Amygdala (tissue), 56 donors: ENCODE measurements at regions not wholly inside any gene's neighbourhood (a gene's known extent, or its start where the extent isn't known, plus 50 kb on each side); places are given as distances from the start of the nearest gene placed in this dataset.

Experiments used
- DNase-seq, 56 donors: peaks; one replicate each; lab custom pipeline; 2025; lab: John Stamatoyannopoulos, UW

DNA sequence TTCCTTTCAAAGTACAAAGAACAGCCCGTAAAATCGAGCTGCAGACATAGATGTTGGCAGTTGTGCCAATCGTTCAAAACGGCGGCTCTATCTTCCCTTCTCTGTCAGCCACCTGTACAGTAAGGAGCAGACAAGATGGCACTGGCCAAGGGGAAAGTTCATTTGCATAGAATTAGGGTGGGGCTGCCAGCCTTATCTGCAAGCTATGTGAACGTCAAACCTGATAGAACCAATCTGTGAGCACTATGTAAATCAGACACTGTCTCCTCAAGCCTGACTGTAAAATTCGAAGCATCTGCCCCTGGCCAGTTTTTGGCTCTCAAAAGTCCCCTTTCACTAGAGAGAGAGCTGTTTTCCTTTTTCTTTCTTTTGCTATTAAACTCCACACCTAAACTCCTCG, 374.5 kb downstream of the EPM2A start:
- DNase-seq: no peak

DNA sequence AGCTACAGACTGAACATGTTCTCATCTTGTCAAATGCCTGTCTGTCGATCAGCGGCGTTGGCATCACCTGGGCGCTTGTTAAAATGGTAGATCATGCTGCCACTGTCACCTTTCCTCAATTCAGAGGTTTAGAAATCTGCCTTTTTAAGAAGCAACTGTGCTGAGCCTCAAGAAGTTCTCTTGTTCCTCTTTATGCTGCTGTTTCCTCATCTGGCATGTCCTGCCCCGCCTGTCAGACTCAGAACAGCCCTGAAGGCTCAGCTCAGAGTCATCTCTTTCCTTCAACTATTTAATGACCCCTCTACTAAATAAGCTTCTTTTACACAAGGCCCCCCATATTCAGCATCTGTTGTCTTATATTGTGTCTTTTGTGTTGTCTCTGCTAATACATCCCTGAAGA, 368.2 kb downstream of the EPM2A start:
- DNase-seq: no peak

DNA sequence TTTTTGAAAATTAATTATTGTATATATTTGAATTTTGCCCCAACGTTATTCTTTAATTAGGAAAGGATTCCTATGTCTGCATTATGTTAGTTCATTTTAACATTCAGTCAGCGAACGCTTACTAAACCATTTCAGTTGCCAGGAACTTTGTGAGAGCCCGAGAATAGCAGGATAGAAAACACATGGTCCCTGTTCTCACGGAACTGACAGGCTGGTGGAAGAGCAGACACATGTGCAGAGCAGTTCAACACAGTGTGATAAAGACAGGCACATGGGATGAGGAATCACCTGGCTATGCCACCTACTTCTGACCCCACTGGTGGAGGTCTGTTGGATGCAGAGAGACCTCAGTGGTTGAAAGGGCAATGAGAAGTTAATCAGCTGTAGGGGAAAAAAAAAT, 367.2 kb downstream of the EPM2A start:
- no peak for DNase-seq

DNA sequence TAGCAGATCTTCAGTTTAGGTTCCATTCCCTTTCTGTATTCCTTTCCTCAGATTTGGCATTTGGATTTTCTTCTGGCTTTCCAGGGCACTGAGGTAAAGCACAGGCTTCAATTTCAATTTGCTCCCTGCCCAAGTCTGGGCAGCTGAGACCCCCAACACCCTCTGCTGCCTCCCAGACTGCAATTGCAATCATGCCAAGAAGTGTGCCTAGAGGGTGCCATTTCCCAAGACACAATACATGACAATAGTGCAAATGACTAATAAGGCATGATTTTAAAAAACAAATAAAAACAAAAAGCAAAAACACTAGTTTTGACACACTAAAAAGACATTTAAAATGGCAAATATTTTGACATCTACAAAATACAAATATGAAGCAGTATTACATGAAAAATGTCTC, 364.8 kb downstream of the EPM2A start:
- DNase-seq: no peak

DNA sequence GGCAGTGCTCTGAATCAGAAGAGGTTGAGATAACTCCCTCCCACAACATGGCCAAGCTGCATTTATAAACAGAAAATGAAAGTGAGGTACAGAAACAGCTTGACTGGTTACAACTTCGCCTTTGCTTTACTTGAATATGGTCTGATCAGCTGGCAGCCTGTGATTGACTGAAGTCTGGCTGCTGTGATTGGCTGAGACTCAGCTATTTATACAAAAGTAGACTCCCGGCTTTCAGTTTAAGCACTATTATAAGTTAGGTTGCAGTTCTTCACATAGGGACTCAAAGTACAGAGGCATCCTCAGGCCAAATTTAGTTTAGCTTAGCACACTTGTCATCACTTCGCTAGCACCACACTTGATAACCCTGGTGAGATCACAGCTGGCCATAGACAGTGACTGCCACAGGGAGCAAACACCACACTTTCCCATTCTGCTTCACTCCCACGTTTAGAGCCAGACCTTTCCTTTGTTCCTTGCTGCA, 362.6 kb downstream of the EPM2A start:
- peak in 2 of 56 donors; percentile 3 to 19 for DNase-seq

DNA sequence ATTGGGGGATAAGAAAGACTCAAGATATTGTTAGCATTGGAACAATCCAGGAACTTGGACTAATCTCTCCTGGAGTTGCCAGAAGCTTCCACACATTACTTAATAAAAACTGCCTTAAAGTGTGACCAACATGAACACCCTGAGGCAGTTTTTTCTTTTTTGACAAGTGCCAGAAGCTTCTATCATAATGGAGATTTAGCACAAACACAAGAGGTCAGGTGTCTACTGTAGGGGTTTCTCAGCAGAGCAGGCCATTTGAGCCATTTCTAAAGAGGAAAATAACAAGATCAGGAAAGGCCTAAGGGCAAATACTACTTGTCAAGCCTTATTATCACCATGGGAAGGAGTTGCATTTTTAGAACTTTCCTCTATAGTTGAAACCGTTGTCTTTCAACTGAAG, 361.5 kb downstream of the EPM2A start:
- no peak for DNase-seq

DNA sequence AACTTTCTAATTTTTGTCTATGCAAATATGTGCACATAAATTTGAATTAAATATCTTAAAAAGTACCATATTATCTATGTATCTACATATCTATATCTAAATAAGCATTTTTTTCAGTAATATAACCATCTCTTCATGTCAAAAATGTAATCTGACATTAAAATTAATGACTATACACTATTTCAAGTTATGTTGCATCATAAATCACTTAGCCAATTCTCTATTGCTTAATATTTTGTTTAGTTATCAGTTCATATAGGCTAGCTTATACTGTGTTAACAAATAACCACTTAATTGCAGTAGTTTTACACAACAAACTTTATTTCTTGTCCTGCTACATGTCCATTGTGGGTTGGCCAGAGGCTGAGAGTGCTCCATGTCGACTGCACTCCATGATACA, 360.8 kb downstream of the EPM2A start:
- no peak for DNase-seq

DNA sequence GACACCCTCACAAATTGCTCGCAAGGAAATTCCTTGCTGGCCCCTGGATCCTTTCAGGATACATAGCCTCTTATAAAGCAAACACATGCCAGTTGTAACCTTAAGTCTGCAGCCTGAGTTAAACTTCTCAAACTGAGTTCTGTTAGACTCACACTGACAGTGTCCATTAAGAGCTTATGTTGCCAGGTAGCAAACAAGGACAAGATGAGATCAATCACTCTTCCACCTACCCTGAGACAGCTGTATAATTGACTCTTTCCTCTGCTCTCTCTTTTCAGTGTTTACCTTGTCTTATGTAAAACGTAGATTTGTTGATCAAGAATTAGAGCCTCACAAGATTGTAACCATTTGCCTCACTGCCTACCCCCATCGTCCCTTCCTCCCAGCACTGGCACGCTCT, 359.8 kb downstream of the EPM2A start:
- DNase-seq: no peak

DNA sequence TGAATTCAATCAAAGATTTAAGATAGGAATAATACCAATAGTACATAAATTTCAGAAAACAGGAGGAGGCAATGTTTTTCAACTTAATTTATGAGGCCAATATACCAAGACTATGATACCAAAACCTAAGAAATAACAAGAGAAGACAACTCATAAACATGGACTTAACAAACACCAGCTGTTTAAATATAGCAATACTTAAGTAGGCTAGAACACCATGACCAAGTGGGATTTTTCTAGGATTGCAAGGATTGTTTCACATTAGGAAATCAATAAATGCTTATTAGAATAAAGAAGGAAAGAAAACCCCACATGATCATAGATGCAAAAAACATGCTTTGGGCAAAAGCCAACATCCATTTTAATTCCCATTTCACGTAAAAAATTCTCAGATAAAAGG, 355.1 kb downstream of the EPM2A start:
- DNase-seq: no peak

DNA sequence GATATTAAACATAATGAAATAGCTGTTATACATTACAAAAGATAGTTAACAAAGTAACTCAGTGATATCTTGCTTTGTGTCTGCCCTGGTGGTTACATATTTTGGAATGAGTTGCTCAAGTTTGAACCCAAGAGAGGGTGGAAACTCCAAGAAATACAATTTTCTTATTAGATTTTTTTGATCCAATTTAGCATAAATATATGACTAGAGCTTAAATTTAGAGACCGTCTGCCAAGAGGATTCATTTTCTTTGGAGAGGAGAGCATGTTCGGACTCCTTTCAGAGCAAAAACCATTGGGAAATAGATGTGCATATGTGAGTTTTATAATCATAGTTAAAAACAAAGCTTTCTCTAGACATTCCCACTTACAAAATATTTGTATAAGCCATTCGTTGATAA, 353.4 kb downstream of the EPM2A start:
- DNase-seq: no peak

DNA sequence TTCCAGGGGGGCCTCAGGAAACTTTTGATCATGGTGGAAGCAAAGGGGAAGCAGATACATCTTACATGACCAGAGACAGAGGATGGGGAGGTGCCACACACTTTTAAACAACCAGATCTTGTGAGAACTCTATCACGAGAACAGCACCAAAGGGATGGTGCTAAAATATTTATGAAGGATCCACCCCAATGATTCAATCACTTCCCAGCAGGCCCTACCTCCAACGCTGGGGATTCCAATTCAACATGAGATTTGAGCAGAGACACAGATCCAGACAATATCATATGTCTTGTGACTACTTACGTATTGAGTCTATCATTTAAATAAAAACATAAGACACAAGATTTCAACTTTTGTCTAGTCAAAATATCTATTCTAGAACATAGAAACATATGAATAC, 351.9 kb downstream of the EPM2A start:
- DNase-seq: no peak

DNA sequence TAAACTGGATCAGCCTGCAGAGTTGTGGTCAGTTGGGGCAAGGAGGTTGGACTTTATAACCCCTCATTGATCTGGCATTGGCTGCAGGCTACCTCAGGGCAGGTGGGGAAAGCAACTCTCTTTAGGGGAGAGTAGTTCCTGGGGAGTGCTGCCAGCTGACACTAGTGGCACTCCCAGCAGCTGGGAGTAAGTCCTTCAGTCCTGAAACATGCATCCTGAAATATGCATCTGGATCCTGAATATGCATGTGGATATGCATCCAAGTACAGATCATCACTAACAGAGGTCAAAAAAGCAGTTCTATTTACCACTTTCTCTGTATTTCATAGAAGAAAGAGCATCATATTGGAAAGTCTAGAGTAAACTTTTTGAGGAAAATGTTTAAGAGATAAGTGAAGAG, 350.8 kb downstream of the EPM2A start:
- DNase-seq: no peak

DNA sequence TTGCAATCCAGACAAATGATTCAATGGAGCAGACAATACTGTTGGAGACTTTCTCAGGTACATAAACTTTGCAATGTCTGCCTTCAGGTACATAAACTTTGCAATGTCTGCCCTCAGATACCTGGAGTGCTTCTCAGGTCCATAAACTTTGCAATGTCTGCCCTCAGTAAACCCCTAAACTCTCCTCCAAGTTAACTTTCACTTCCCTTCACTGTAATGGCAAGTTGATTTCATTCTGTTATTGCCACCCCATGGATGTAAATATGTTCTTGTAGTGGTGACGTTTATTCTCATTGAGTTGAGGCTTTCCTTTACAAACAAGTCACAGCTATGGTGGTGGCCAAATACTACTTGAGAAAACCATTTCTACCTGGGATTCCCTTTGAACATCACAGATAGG, 338.8 kb downstream of the EPM2A start:
- no peak for DNase-seq

DNA sequence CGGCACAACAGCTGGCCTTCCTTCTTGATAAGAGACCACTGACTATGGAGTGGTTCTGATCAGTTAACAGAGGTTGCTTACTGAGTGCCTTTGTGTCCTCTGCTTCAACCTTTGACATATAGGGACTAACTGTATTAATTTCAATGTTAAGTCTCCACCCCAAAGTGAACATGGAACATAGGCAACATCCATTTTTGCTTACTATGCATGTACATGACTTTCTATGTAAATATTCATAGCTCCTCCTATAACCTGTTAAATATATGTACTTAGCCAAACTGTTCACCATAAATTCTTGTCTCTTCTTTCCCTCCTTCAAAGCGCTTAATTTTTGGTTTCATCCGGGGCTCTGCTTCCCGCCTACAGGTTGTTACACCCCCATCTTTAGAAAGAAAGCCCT, 334.8 kb downstream of the EPM2A start:
- no peak for DNase-seq

DNA sequence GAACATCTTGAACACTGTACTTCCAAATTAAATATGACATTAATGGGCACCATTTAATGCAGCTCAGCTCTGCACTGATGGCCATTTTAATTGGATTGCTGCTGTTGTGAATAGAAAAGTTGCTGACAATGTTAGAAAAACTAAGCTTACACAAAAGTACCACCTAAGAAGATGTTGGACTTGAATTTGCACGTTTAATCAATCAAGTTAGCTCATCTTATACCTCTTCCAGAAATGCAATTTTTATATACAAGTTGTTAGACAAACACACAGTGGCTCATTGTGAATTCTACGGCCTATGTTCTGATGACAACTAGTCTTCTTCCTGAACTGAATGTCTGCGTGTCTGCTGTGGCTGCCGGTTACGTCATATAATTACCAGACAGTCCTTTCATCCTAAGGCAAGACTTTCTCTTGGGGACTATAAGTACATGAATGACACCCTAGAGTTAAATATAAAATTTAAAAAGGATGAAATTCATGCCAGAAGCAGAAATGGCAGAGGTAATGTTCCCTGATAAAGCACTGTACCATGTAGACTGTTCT, 330.2 kb downstream of the EPM2A start:
- no peak for DNase-seq

DNA sequence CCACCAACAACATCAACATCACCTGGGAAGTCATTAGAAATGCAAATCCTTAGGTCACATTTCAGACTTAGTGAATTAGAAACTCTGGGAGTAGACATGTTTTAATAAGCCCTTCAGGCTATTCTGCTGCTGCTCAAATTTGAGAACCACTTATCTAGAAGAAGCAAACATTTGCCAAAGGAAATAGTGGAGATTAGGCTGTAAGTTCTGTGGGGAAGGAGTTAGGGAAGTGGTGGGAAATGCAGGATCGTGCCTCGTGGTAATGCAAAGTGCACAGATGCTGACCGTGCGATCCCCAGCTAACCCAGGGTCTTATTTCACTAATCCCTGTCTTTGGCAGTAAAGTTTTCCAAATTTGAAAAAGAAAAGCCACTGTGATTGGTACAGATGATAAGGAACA, 328.5 kb downstream of the EPM2A start:
- DNase-seq: no peak

DNA sequence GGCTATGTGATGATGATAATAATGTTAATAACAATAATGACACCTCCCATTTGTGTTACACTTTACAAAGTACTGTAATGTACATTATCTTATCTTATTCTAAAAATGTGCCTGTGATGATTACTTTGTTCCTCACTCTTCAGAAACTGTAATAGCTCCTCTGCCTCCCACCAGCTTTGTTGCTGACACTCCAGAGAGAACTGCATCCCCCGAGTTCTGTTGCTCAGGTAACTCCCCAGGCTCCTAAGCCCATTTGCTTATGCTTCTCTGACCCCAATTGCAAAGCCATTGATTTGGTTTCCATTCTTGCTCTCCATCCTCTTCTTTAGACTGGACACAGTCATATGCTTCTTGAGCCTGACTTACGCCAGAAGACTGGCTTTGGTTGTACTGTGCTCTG, 319.7 kb downstream of the EPM2A start:
- no peak for DNase-seq

DNA sequence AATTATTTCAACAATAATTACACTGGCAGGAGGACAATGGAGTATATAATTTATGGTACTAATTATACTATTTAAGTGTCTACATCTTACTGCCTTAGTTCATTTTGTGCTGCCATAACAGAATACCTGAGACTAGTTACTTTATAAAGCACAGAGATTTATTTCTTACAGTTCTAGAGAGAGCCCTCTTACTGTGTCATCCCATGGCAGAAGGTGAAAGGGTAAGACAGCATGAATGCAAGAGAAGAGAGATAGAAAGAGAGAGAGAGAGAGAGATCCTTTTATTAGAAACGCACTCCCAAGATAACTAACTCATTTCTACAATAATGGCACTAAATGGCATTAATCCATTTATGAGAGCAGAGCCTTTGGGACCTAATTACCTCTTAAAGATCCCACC, 314.7 kb downstream of the EPM2A start:
- DNase-seq: no peak

DNA sequence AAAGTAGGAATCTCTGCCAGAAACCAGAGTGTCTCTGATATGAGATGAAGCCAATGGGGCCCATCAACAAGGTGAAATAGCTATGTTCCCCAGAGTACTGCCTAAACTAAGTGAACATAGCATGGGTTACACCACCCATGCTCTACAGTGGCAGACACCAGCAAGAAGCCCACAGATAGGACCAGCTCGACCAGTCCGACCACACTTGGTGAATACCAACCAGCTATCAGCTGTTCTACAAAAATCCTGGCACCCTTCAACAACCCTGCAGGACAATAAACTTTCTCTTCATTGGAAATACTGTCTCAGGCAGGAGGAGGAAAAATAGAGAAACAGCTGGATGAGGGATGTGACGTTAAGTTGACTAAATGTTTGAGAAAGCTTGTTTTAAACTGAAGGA, 311.4 kb downstream of the EPM2A start:
- DNase-seq: no peak

DNA sequence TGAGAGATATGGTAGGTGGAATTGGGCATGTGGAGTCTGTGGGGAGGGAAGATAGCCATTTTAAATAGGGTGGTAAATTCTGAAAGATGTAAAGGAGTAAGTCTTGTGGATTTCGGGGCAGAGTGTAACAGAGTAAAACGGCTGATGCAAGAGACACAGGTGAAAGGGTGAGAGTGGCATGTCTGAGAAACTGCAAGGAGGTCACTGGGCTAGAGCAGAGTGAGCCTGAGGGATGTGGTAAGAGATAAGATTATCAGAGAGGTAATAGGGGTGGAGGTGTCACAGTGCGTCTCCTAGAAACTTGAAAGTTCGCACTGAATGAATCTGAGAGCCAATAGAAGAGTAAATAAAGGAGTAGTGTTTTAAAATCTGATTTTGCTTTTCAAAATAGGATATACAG, 308.1 kb downstream of the EPM2A start:
- no peak for DNase-seq

DNA sequence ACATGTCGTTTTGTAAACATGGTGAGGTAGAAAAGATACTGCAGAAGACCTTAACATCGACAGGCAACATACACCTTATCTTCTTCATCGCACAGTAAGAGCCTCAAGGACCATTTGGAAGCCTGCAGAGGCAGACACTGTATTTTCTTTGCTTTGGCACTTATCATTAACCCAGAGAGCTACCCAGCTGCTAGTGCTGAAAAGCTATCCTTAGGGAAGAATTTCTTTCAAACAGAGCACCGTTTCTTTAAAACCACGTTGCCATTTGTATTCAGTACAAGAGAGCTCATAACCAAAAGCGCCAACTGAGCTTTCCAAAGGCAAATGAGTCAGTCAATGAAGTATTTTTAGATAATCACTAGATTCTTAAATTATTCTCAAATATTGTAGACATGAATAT, 306.6 kb downstream of the EPM2A start:
- peak in 1 of 56 donors; percentile 15 for DNase-seq

DNA sequence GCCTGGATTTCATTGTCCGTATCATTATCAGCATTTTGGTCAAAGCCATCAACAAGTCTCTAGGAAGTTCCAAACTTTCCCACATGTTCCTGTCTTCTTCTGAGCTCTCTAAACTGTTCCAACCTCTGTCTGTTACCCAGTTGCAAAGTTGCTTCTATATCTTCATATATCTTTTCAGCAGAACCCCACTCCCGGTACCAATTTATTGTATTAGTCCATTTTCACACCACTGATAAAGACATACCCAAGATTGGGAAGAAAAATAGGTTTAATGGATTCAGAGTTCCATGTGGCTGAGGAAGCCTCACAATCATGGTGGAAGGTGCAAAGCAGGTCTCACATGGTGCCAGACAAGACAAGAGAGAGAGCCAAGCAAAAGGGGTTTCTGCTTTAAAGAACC, 293.2 kb downstream of the EPM2A start:
- no peak for DNase-seq

DNA sequence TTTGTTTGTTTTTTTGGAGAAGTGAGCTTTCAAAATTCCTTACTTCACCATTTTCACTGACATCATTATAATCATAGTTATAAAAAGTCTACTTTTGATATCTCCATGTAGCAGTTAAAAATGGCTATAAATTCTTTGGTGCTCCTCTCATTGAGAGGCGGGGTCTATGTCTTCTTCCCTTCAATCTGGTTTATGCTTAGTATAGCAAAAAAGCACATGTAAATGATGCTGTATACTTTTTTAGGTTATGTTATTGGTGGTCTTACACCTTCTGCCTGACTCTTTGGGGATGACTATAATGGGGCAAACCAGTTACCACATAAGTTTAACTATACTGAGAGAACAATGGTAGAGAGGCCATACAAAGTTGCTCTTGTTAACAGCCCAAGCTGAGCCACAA, 289.6 kb downstream of the EPM2A start:
- no peak for DNase-seq
